GM13977 (cell line): ENCODE measurements at regions not wholly inside any gene's neighbourhood (a gene's known extent, or its start where the extent isn't known, plus 50 kb on each side); places are given as distances from the start of the nearest gene placed in this dataset.

ENCODE experiments used
- DNase-seq: peaks from one replicate; pipeline ENCODE4 v3.0.0; 2012; ENCODE audit warnings: low spot score
- CTCF ChIP-seq: IDR thresholded peaks from 2 replicates; pipeline ENCODE4 v1.5.1; 2012; ENCODE audit warnings: mild to moderate bottlenecking, control low read depth; ENCODE audit not compliant: insufficient read depth; ENCODE audit errors: extremely low read depth, missing control alignments
- in situ Hi-C: fragments of 300-500 bp; cut with MboI; formaldehyde crosslinking; loops from one replicate; pipeline ENCODE4 v1.12.0; 2022; ENCODE audit warnings: low sequenced_read_pairs, low pct_unique_long_range_greater_than_20kb, mixed read lengths, inconsistent platforms; ENCODE audit not compliant: unreplicated experiment

DNA sequence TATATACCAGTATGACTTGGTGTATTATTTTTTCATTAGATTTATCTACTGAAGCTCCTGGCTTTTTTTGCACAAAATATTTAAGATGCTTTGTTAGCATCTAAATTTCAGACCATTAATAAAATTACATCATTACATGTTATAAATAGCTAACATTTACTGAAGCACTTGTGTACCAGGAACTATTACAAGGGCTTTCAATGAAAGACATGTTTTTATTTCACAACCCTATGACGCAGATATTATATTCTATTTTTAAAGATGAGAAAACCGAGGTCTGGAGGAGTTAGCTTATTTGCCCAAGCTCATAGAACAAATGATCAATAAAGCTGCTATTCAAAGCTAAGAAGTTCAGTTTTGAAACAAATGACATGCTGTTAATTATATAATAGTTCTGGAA lies 420.4 kb upstream of the DCN start:
- in situ Hi-C loops = loop anchor here (25.0 kb wide), 1 partner anchor 91 kb away; no protein-coding TSS in a partner anchor
- DNase-seq = no peak
- no peak for TF ChIP-seq CTCF

- no peak for TF ChIP-seq CTCF
- in situ Hi-C loops = loop anchor here (25.0 kb wide), 1 partner anchor 89 kb away; no protein-coding TSS in a partner anchor
- no peak for DNase-seq
Measured at GRCh38 chr12:91601054-91601453, 418.4 kb upstream of the DCN start.

- TF ChIP-seq CTCF = no peak
- in situ Hi-C loops = loop anchor here (25.0 kb wide), 1 partner anchor 543 kb away; the partner anchor contains the start of gene BTG1
- DNase-seq = no peak
Measured at GRCh38 chr12:91594715-91595114, 412.1 kb upstream of the DCN start.

DNA sequence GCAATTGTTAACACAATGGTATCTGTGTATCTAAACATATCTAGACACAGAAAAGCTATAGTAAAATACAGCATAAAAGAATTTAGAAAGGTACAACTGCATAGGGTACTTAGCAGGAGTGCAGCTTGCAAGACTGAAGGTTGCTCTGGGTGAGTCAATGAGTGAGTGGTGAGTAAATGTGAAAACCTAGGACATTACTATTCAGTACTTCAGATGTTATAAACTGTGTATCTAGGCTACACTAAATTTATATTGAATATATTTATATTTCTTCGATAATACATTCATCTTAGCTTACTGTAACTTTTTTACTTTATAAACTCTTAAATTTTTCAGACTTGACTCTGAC lies 409.0 kb upstream of the DCN start:
- no peak for TF ChIP-seq CTCF
- in situ Hi-C loops = loop anchor here (25.0 kb wide), 1 partner anchor 546 kb away; the partner anchor contains the start of gene BTG1
- DNase-seq = no peak

DNA sequence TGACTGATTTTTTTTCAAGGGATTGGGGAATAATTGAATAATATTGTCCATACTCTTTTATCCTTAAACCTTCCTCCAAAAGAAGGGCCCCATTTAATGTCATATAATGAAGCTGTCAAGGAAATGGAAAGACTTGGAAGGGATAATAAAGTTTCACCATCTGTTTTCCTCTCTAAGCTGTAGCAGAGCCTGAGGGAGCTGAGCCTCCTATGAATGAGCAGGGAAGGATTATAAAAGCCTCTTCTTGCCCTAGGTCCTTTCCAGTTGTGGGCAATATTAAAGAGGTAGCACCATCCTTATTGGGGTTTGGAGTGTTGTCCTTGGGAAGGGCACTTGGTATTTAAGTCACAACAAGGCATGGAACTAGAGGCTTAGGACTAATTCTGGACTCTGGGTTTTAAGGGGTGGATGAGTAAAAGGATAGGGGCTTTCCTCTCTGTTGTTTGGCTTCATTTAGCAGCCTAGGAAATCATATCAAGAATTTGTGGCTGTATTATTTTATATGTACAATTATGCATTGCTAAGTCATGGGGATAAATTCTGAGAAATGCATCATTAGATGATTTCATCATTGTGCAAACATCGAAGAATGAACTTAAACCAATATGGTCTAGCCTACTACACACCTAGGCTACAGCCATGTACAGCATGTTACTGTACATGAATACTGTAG lies 408.5 kb upstream of the DCN start:
- in situ Hi-C loops = loop anchor here (25.0 kb wide), 1 partner anchor 546 kb away; the partner anchor contains the start of gene BTG1
- DNase-seq = no peak
- no peak for TF ChIP-seq CTCF

DNA sequence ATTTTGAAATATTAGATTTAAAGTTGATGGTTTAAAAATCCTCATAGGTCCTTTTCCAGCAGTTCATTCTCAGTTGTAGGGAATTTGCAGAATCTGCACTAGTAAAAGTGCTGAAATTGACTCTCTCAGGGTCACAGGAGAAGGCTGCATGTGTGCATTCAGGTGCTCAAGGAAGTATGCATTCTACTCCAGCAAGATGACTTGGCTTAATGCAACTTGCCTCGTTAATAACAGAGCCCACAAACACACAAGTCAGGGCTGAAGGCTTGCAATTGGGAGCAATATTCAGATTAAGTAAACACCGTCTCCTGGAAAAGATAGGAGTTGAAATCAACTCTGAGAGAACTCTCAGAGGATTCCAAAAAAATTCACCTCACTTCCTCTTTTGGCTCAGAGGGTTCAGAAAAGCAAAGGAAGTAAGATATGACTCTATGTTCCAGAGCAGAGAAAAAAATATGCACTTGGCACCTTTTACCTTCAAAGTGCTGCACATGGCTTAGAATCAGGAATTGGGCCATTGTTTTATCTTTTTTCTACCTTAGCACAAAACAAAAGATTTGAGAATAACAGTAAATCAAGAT lies 406.3 kb upstream of the DCN start:
- no peak for DNase-seq
- in situ Hi-C loops = loop anchor here (25.0 kb wide), 1 partner anchor 548 kb away; the partner anchor contains the start of gene BTG1
- no peak for TF ChIP-seq CTCF
